T-helper 2 cell treated with Interferon-gamma antibody and Interleukin-4, amounts not matched to agents 100 ng/mL and 5 ng/mL, for 36 hours (primary cell): ENCODE measurements at regions not wholly inside any gene's neighbourhood (a gene's known extent, or its start where the extent isn't known, plus 50 kb on each side); places are given as distances from the start of the nearest gene placed in this dataset.

Experiments
- intact Hi-C: fragments of 100-400 bp; cut with micrococcal nuclease; formaldehyde crosslinking; loops from one replicate; pipeline ENCODE4 v1.15.1; 2023

DNA sequence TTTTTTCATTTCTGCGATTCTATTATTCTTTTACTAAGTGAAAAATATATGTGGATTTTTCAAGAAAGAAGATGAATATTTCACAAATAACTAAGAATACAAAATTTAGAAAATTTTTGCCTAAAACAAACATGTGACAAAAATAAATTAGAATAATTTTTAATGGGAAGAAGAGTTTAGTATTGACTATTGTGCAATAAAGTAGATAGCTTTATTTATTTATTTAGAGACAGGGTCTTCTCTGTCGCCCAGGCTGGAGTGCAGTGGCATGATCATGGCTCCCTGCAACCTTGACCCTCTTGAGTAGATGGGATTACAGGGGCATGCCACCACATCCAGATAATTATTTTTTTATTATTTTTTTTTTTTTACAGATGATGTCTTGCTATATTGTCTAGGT lies 95.3 kb upstream of the PAQR3 start:
- intact Hi-C loops = no loop called here

DNA sequence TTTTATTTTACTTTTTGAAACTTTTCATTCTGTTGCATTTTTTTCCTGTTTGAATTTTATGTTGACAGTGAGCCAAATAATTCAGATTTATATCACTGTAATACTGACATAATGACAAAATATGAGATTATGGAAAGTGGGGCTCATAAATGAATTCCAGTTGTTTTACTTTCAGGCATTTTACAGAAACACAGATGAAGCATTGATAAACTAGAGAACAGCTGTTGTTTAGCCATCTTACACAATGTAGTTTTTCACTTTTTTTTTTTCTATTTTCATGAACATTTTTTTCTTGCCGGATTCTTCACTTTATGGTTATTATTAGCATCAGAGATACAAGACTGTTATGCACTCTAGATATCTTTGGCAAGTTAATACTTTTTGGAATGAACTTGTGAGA lies 91.7 kb upstream of the PAQR3 start:
- intact Hi-C loops = no loop called here

DNA sequence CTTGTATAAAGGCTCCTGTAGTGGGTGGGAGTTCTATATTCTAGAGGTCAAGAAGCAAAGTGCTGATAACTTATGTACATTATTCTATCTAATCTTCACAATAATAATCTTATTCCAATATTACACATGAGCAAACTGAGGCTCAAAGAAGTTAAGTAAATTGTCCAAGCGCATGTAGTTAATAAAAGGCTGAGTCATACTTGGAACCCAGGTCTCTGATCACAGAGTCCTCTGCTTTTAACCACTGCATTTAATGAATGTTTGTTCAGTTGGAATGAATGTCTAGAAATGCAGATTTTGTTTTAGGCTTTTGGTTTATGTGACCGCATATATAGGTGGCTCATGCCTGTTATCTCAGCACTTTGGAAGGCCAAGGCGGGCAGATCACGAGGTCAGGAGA lies 88.4 kb upstream of the PAQR3 start:
- intact Hi-C loops = no loop called here

DNA sequence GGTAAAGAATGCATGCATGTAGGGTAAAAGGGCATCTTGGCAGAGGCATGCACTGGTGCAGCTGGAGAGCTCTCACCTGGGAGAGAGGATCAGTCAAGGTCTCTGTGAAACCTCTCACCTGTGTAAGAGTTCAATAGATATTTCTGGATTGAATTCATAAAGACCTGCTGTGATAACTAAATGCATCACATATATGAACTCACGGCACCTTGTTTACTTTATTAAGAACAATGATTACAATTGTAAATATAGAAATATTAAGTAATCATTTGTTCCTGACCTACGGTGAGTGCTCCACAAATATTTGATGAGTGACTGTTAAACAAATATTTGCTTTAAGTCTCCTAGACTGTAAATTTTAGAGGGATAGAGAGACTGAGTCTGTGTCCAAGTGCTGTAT lies 85.9 kb upstream of the PAQR3 start:
- intact Hi-C loops = no loop called here

DNA sequence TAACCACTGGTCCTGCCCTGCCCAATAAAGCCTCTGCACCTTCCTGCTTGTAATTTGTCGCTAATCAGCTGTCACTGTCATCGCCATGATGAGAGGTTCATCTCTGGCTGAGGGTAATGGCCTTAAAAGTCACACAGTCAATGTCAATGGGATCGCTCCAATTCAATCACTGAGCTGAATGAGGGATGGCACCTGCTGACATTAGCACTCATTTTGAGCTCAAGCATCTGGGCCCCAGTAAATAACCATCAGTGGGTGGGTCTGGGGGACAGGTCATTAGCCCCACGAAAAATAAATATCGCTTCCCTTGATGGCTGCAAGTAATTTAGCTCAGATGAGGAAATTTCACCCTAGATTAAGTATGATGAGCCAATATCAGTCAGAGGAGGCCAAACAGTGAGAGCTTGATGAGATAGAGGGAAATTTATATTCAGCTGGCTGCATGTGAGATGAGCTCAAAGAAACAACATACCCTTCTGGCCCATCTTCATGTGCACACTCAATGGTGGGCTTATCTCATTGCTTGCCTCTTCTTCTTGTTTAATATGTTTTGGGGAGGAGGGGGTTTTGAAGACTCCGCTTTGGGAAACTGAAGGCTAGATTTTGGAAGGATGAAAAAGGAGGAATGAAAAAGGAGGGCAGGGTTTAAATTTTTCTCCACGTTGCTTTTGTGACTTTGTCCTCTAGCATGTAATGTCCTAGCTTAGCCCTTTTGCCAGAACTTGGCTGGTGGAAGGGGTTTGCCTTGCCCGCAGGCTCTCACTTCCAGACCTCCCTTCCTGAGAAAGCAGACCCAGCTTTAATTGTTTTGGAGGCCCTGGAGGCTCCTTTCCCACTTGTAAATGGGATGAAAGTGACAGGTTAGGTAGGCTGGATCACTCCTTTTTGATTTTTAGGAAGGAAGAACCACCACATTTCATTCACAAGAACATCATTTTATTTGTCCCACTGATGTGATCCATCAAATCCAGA lies 84.8 kb upstream of the PAQR3 start:
- intact Hi-C loops = no loop called here

DNA sequence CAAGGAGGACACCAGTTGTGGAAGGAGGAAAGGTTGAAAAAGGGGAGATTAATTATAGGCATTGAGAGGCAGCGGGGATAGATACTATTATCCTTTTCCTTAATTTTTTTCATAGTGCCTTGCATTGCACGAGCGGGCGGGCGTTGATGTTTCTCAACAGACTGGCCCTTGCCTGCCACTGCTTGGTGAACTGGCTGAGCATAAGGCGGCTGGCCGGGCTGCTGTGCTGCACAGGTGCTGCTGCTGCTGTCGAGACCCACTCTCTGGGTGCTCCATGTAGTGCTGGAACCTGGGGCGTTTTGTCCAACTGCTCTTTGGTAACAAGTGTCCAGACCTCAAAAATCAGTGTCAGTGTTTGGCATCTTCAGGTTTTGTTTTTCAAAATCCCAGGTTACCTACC lies 83.3 kb upstream of the PAQR3 start:
- intact Hi-C loops = no loop called here

DNA sequence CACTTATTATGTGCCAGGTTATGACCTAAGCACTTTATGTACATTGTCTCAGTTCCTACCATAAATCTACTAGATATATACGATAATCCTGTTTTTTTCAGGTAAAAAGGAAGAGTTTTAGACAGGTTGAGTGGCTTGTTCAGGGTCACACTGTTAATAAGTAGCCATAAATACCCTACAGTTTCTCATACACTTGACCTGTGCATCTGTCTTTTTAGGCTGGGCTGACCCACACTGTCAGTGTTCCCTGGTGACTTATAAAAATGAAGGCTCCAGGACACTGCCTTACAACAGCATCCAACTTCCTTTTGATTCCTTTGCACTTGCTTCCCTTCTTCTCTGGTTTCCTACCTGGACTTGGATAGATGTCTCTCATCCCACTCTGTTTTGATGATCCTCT lies 78.2 kb upstream of the PAQR3 start:
- intact Hi-C loops = no loop called here

DNA sequence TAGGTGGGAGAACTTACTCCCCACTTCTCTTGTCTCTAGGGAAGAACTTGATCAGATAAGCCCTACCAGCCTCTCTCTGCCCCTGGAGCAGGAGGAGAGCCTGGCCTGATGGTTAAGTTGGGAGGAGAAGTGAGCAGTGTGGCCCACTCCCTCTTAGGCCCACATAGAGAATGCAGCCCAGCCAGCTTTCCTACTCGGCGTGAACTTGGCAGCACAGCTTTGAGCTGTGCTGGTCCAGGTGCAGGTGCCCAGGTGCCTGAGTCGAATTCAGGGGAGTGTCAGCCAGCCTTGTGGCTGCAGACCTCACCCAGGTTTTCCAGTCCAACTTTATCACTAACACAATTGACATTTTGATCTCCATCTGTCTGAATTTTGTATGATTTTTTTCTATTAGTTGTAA lies 77.6 kb upstream of the PAQR3 start:
- intact Hi-C loops = no loop called here

DNA sequence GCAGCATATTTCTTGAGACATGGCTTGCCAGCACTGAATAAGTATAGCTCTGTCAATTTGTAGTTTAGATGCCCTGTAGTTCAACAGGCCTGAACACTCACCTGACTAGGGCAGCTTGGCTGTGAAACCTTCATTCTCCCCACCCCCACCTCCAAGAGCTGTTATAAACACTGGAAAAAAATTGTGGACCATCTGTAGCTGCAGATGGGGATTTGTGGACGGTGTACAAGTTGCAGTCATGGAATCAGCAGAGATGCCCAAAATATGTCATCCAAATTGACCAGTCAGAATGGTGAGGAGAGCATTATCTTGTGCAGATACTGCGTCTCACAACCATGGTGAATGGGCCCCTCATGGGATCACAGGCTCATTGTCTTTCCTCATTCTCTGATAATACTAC lies 76.2 kb upstream of the PAQR3 start:
- intact Hi-C loops = no loop called here

DNA sequence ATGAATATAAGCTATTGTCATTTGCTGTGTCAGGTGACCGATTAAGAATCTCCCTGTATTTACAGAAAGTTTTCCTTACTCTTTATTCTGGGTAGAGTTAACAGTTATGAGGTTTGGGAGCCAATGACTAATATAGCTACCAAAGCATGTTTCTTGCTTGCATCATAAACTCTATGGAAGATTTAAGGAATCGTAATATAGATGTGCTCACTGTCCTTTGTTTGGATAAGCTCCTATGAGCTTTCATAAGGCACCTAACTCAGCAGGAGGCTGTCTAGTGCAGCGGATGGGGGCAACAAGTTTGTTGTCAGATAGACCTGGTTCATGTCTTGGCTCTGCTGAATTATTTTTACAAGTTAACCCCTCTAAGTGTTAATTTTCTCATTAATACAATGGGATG lies 75.0 kb upstream of the PAQR3 start:
- intact Hi-C loops = no loop called here

DNA sequence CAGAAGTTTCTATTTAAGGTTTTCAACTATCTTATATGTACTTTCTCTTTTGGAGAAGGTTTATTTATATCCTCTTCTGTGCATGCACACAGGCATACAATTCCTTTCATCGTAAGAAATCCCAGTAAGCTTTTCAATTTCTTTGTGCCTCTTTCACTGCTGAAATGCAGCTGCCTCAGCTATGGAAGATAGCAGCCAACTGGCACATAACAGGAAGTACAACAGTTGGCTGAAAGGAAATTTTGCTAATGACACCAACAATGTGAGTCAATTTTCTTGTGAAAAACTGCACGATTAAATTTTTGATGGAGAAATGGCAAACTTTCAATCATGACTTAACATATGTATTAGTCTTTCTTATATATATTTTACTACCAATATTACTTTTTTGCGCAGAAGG lies 74.5 kb upstream of the PAQR3 start:
- intact Hi-C loops = no loop called here

DNA sequence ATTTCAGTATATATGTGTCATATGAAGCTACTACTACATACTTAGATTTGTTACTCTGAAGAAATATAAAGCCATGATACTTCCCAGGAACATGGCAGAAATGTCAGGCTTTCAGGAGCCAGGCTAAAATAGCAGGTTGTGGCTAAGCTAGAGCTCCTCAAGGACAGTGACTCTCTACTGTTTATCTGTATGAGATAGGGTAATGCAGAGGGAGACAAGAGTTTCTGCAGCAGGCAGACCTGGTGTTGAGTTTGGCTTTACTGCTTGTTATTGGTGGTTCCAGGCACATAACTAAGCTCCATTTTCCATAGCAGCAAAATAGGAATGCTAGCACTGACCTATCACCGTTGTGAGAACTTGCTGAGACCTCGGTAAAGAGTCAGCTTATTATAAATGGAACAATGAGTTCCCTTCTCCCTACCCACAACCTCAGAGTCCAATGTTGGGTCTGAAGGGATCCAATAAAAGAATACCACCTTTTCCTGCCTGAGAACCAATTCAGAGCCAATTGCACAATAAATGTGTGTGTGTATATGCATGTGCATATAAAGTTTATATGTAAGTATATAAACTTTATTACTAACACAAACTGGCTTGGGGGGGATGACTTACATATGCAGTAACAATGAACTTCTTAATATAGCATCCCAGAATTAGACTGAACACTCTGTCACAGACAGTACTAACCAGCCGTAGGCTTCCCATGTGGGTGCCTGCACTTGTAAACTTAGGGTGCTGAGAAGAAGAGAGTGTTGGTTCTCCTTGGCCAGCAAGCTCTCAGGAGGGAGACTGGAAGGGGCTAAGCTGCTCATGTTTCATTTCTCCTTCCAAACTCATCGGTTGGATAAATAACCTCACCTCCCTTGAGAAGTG lies 51.9 kb upstream of the PAQR3 start:
- intact Hi-C loops = no loop called here

DNA sequence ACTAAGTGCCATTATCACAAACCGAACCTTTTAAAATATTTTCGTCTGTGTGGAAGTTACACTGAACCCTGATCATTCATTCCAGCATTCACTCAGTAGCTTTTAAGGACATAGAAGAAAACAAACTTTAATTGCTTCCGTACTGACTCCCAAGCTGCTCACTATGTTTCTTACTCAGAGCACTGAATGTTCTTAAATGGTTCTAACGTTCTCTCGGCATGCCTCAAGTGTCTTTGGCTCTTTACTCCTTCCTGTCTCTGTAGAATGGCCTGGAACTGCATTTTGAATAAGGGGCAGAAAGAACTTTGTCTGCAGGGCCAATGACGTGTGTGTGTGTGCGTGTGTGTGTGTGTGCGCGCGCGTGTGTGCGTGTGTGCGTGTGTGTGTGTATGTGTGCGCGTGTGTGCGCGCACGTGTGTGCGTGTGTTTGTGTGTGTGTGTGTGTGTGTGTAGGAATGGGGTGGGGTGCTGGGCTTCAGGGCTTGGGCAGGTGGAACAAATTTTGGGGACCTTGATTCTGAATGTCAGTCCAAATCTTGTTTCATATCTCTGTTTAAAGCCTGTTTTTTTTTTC lies 50.5 kb upstream of the PAQR3 start:
- intact Hi-C loops = no loop called here
